OCI-LY7 (cell line): ENCODE measurements at regions not wholly inside any gene's neighbourhood (a gene's known extent, or its start where the extent isn't known, plus 50 kb on each side); places are given as distances from the start of the nearest gene placed in this dataset.

Experiments
- BruUV-seq: library from RNA; stranded (reverse); fragments of 400-500 nt; replicated peaks from 2 replicates; lab custom pipeline; 2021; lab: Mats Ljungman, UMichigan
- CTCF ChIA-PET: fragments of 300-600 bp; sonication (Branson Sonifier 250); formaldehyde crosslinking; loops from one replicate; lab custom pipeline; 2022; ENCODE audit warnings: antibody characterized with exemption; ENCODE audit not compliant: unreplicated experiment; lab: Charles Lee
- POLR2A ChIA-PET: fragments of 300-600 bp; sonication (Branson Sonifier 250); formaldehyde crosslinking; loops from one replicate; lab custom pipeline; 2022; ENCODE audit warnings: antibody characterized with exemption; lab: Charles Lee
- DNase-seq: peaks from one replicate; pipeline ENCODE4 v3.0.0-alpha.2; 2015; ENCODE audit warnings: low spot score
- H2AFZ ChIP-seq: fragments of 200-600 bp; sonication (generic), shearing (Covaris generic); 2 replicates; pipeline ENCODE4 v1.6.1; 2014; ENCODE audit warnings: mild to moderate bottlenecking, antibody characterized with exemption, low read length, moderate library complexity
- H3K27ac ChIP-seq: fragments of 200-600 bp; sonication (generic); 2 replicates; pipeline ENCODE4 v1.5.1; 2014; ENCODE audit warnings: mixed run types, low read depth, mild to moderate bottlenecking, moderate library complexity, low read length, inconsistent platforms; ENCODE audit not compliant: poor library complexity, severe bottlenecking
- H3K36me3 ChIP-seq: fragments of 200-600 bp; sonication (generic); 2 replicates; pipeline ENCODE4 v1.6.1; 2014; ENCODE audit warnings: mild to moderate bottlenecking, antibody characterized with exemption, low read length, moderate library complexity, mixed read lengths; ENCODE audit not compliant: insufficient read depth
- H3K4me1 ChIP-seq: fragments of 200-600 bp; sonication (generic); 2 replicates; pipeline ENCODE4 v1.5.1; 2014; ENCODE audit warnings: mild to moderate bottlenecking, low read length; ENCODE audit not compliant: insufficient read depth, poor library complexity, severe bottlenecking
- H3K4me2 ChIP-seq: fragments of 200-600 bp; sonication (generic); 2 replicates; pipeline ENCODE4 v1.6.1; 2014; ENCODE audit warnings: mild to moderate bottlenecking, low read length
- H3K4me3 ChIP-seq: fragments of 200-600 bp; sonication (generic); 2 replicates; pipeline ENCODE4 v1.5.1; 2014; ENCODE audit warnings: mild to moderate bottlenecking, low read depth, low read length; ENCODE audit not compliant: poor library complexity, severe bottlenecking
- H3K79me2 ChIP-seq: fragments of 200-600 bp; sonication (generic); 2 replicates; pipeline ENCODE4 v1.6.1; 2016; ENCODE audit warnings: low read depth, mild to moderate bottlenecking, low read length, moderate library complexity, mixed read lengths; ENCODE audit not compliant: insufficient read depth
- H3K9me2 ChIP-seq: fragments of 200-600 bp; sonication (generic); 2 replicates; pipeline ENCODE4 v1.6.1; 2016; ENCODE audit warnings: mild to moderate bottlenecking, low read length, mixed read lengths; ENCODE audit not compliant: insufficient read depth
- H3K9me3 ChIP-seq: fragments of 200-600 bp; sonication (generic); 2 replicates; pipeline ENCODE4 v1.6.1; 2014; ENCODE audit warnings: mild to moderate bottlenecking, mixed run types, low read length, mixed read lengths
- H4K20me1 ChIP-seq: fragments of 200-600 bp; sonication (generic); 2 replicates; pipeline ENCODE4 v1.6.1; 2014; ENCODE audit warnings: mild to moderate bottlenecking, antibody characterized with exemption, low read length, moderate library complexity, mixed read lengths; ENCODE audit not compliant: insufficient read depth
- CTCF ChIP-seq: fragments of 200-600 bp; sonication (generic); conservative IDR thresholded peaks from 2 replicates; pipeline ENCODE4 v1.5.1; 2014; ENCODE audit warnings: mild to moderate bottlenecking, antibody characterized with exemption, low read length, moderate library complexity, mixed read lengths
- EZH2phosphoT487 ChIP-seq: fragments of 200-600 bp; sonication (generic); IDR thresholded peaks from 2 replicates; pipeline ENCODE4 v1.6.1; 2018; ENCODE audit warnings: low read depth, borderline replicate concordance, mild to moderate bottlenecking, mixed run types, antibody characterized with exemption, low read length, moderate library complexity, mixed read lengths
- intact Hi-C: fragments of 100-400 bp; cut with micrococcal nuclease; formaldehyde crosslinking; loops from one replicate; pipeline ENCODE4 v1.10.0; 2022; ENCODE audit not compliant: unreplicated experiment

- no peaks in the 10 kb centered on the region for H3K9me3 ChIP-seq
- no TSS peak for BruUV-seq
- H3K36me3 ChIP-seq = no peaks in the 10 kb centered on the region
- peaks cover 8% of the 10 kb centered on the region for H3K4me1 ChIP-seq
- 0 out of 2 replicates have a peak overlapping the region, but pooled peaks have one; percentile 28 for H2AFZ ChIP-seq
- TF ChIP-seq EZH2phosphoT487 (no peak), CTCF (no peak)
- H3K4me3 ChIP-seq = no peak overlapping the region
- H3K27ac ChIP-seq = no peak overlapping the region
- intact Hi-C loops = no loop called here
- DNase-seq = no peak
- no peak overlapping the region for H3K4me2 ChIP-seq
- H4K20me1 ChIP-seq = no peaks in the 10 kb centered on the region
- ChIA-PET CTCF (interaction anchor here (0.6 kb wide), 1 partner anchor 352 kb away, joined by 3 read pairs; no protein-coding TSS in a partner anchor), POLR2A (no interaction called here)
- H3K9me2 ChIP-seq = no peaks in the 10 kb centered on the region
- no peaks in the 10 kb centered on the region for H3K79me2 ChIP-seq
These were observed 134.5 kb downstream of the MEX3B start for GRCh38 chr15:81911022-81911971.

- Histone ChIP-seq H3K4me2 (no peak overlapping the region), H3K9me2 (no peaks in the 10 kb centered on the region), H3K27ac (no peak overlapping the region), H3K4me1 (peaks cover 8% of the 10 kb centered on the region), H3K36me3 (no peaks in the 10 kb centered on the region), H3K9me3 (no peaks in the 10 kb centered on the region), H3K4me3 (no peak overlapping the region), H4K20me1 (no peaks in the 10 kb centered on the region), H2AFZ (no peak overlapping the region), H3K79me2 (no peaks in the 10 kb centered on the region)
- BruUV-seq = no TSS peak
- no peak for TF ChIP-seq CTCF
- no peak for DNase-seq
- POLR2A ChIA-PET = no interaction called here
- CTCF ChIA-PET = no interaction called here
- intact Hi-C loops = no loop called here
These were observed 135.3 kb downstream of the MEX3B start for GRCh38 chr15:81910355-81911021.

GRCh38 chr15:81909011-81909358 is 136.8 kb downstream of the MEX3B start:
- no peaks in the 10 kb centered on the region for H3K9me3 ChIP-seq
- no peak overlapping the region for H3K4me2 ChIP-seq

More at GRCh38 chr15:81909011-81909358, 136.8 kb downstream of the MEX3B start:
- Histone ChIP-seq H3K4me3 (no peak overlapping the region), H3K9me2 (no peaks in the 10 kb centered on the region), H3K79me2 (no peaks in the 10 kb centered on the region), H3K27ac (no peak overlapping the region), H3K36me3 (no peaks in the 10 kb centered on the region), H3K4me1 (peaks cover 8% of the 10 kb centered on the region), H2AFZ (peak overlapping the region; percentile 87), H4K20me1 (no peaks in the 10 kb centered on the region)
- TF ChIP-seq EZH2phosphoT487 (no peak), CTCF (no peak)
- no TSS peak for BruUV-seq
- no peak for DNase-seq
- ChIA-PET POLR2A (no interaction called here), CTCF (no interaction called here)
- intact Hi-C loops = no loop called here
